SKM-1 treated with dmso at 0.1 percent for 144 hours (cell line): ENCODE measurements at regions not wholly inside any gene's neighbourhood (a gene's known extent, or its start where the extent isn't known, plus 50 kb on each side); places are given as distances from the start of the nearest gene placed in this dataset.

ENCODE experiments used
- DNase-seq: peaks from one replicate; lab custom pipeline; 2025; ENCODE audit not compliant: unreplicated experiment; lab: John Stamatoyannopoulos, UW

DNA sequence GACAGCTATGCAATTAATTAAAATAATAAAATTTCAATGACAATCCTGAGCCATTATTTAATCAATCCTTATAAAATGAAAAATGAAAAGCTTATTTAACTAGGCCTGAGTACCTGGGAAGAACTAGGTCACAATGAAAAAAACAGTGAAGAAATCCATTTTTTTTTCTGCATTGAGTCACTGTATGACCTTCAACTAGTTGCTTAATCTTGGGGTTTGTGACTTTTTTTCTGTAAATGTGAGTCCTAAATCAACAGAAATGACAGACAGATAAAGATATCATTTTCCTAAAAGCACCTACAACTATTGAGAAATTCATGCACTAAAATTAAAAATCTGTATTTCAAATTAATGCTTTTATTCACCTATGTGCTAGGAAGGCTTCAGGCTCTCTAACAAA is 96.8 kb downstream of the TMEM26 start:
- DNase-seq = no peak

DNA sequence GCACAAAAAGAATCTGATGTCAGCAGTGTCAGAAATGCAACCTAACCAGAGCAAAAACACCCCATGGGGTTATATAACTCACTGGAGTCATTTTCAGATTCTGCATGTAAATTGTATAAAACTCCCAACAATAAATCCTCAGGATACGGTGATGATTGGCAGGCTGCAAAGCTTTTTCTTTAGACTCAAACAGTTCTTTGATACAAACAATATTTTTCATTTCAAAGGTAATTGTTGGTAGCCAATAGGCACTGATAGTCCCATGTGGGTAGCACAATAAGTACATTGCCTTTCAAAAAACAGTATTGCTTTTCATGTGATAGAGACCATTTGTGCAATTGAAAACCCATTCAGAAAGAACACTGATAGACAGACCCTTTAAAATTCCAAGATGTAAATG is 98.0 kb downstream of the TMEM26 start:
- no peak for DNase-seq

DNA sequence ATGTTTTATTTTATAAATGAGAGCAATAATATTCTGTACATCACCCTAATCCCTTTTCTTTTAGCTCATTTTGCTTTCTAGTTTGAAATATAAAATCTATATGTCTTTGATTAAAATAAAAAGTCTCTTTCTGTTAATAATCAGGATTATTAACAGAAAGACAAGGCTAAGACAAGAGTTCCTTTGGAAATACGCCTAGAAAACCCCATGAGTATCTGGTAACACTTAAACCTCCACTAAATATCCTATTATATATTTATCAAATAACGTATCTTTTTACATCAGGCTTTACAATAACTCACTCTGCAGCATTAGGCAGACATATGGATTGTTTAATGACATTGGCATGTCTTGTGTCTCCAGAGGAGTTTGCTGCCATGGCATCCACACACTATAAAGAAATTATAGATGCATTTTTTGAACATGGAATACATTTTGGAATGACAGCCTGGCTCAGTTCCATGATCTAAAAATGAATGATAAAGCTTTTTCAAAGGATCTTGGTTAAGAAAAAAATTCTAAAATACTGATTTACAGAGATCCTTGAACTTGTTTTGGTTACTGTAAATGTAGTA is 98.7 kb downstream of the TMEM26 start:
- DNase-seq = no peak

- DNase-seq = no peak
Measured at GRCh38 chr10:61350794-61351193, 102.4 kb downstream of the TMEM26 start.

DNA sequence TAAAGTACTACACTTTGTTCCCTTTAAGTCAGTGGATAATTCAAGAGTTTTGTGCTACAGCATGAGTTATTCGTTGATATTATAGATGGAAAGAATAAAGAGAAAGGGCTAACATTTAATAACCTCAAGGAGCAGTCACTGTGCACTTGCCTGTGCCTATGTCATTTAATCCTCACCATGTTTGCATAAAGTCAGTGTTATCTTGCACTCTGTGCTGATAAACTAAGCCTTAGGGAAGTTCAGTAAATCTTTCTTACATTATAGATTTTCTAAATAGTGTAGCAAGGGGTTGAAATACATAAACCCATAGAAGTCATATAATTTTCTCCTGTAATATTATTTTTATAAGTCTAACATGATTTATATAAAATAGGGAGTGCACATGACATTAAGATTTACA is 103.1 kb downstream of the TMEM26 start:
- DNase-seq = no peak

- no peak for DNase-seq
Measured at GRCh38 chr10:61346796-61347413, 106.3 kb downstream of the TMEM26 start.

DNA sequence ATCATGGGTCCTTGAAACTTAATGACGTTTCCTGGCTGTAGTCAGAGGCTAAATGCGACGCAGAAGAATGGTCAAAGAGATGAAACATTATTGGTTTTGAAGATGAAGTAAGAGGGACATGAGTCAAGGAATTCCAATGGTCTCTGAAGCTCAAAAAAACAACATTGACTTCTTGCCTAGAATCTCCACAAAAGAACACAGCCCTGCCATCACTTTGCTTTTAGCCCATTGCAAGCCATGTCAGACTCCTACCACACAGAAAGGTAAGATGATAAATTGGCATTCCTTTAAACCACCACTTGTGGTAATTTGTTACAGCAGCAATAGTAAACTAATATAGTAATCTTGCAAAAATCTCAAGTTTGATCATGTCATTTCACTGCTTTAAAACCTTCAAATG is 109.4 kb downstream of the TMEM26 start:
- no peak for DNase-seq

DNA sequence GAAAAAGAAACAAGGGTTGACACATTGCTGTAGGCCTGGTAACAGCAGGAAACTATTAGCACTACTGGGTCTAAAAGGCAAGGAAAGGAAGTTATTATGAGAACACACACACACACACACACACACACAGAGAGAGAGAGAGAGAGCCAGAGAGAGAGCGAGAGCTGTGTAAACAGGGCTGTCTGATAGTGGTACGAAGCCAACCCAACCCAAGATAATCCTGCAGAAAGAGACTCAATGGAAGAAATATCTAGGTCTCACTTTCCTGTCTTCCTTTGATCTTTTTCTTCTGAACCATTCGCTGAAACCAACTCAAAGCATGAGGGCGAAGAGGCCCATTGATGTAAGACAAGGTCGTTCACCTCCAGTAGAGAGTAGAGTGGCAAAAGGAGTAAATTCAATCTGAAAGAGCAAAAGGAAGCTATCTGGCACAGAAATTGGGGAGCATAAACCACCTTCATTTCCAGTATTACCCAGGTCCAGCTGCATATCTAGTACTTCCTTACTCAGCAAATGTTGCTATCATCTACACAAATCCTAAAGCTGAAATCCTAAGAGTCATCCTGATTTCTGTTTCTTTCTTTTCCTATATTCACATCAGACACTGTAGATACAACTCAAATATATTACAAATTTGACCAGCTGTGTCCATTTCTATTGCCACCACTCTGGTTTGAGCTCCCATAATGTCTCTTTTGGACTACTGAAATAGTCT is 110.2 kb downstream of the TMEM26 start:
- DNase-seq = no peak

- no peak for DNase-seq
Measured at GRCh38 chr10:61341008-61341407, 112.2 kb downstream of the TMEM26 start.

GRCh38 chr10:61338146-61338545 is 115.0 kb downstream of the TMEM26 start:
- no peak for DNase-seq

DNA sequence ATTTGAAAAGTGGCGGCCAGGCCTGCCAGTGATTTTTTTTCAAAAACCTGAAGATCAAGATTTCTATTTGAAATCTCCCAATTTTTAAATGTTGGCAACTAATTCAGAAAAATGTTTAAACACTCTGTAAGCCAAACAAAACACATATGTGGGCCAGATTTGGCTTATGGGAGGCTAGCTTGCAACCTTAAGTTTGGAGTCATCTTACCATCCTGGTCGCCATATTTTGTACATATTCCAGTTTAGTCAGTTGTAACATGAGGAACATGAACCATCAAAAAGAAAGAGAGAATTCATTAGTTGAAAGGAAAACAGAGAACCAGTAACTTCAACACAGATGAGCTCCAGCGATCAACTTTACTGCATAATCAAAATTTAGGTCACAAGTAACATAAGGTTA is 115.4 kb downstream of the TMEM26 start:
- no peak for DNase-seq

GRCh38 chr10:61336831-61337230 is 116.3 kb downstream of the TMEM26 start:
- no peak for DNase-seq

DNA sequence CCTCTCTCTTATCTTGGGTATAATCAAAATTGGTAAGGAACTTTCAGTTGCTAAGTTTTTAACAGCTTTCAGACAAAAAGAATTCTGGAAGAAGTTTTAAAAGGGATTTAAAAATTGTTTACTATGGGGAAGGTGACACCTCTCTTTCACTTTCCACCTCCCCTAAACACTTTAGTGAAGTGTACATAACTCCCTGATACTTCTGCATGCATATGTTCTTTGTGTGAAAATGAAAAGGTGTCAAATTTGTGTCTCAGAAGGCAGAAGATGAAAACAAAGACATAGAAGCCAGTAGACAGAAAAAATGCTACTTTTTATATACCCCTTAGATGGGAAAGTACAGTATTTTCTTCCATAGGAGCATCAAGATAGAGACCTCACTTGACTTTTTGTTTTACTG is 117.8 kb downstream of the TMEM26 start:
- no peak for DNase-seq

- DNase-seq = no peak
Measured at GRCh38 chr10:61332581-61332980, 120.6 kb downstream of the TMEM26 start.

GRCh38 chr10:61330669-61331068 is 122.5 kb downstream of the TMEM26 start:
- DNase-seq = no peak

DNA sequence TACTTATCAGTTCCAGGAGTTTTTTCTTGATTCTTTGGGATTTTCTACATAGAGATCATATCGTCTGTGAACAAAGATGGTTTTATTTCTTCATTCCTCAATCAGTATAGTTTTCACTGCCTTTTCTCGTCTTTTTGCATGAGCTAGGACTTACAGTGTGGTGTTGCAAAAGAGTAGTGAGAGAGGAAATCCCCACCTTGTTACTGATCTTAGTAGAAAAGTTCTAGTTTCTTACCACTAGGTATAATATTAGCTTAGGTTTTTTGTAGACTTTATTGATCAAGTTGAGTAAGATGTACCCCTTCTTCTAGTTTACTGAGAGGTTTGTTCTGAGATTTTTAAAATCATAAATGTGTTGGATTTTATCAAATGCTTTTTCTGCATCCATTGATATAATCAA is 123.3 kb downstream of the TMEM26 start:
- no peak for DNase-seq

GRCh38 chr10:61325223-61325960 is 127.8 kb downstream of the TMEM26 start:
- no peak for DNase-seq

- no peak for DNase-seq
Measured at GRCh38 chr10:61323726-61324125, 129.5 kb downstream of the TMEM26 start.

DNA sequence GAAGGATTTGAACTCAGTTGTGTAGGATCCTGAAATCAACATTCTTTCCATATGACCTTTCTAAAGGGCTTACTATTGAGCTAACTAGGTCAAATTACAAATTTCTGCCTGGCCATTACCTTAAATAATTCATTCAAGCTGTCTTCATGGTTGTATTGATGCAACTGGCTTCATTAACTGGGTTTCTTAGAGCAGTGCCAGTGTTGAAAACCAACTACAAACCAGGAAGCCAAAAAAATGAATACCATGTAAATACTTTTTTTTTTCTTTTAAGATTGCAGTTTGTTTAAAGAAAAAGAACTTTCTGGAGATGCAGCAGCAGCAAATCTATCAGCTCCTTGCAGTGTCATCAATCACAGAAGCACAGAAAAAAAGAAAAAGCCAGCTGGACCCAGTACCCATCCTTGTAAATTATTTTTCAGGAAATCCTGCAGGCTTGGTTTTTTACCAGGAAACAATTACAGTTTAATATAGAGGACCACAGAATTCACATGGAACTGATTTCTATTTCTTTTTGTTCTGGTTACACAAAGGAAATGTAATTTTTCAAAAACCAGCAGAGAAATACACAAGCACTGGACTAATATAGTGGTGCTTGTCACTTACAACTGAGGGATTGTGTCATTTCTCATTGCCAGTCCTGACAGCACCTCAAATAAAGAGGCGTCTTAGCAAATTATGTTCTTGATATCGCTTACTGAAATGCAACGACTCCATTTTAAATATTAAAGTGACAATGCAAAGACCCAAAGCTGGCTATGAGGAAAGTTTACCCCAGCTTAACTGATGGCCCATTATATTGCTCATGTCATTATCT is 131.9 kb downstream of the TMEM26 start:
- no peak for DNase-seq

GRCh38 chr10:61320257-61320587 is 133.0 kb downstream of the TMEM26 start:
- no peak for DNase-seq
